Nucleus accumbens (tissue), 56 donors: ENCODE measurements at regions not wholly inside any gene's neighbourhood (a gene's known extent, or its start where the extent isn't known, plus 50 kb on each side); places are given as distances from the start of the nearest gene placed in this dataset.
A peak's percentile ranks its signal among the peaks of the same experiment; 100 is the strongest.

Source experiments
- DNase-seq, 56 donors: peaks; one replicate each; lab custom pipeline; 2025; lab: John Stamatoyannopoulos, UW

- DNase-seq: no peak
These were observed 80.0 kb upstream of the FRMD1 start for GRCh38 chr6:168158980-168159349.

DNA sequence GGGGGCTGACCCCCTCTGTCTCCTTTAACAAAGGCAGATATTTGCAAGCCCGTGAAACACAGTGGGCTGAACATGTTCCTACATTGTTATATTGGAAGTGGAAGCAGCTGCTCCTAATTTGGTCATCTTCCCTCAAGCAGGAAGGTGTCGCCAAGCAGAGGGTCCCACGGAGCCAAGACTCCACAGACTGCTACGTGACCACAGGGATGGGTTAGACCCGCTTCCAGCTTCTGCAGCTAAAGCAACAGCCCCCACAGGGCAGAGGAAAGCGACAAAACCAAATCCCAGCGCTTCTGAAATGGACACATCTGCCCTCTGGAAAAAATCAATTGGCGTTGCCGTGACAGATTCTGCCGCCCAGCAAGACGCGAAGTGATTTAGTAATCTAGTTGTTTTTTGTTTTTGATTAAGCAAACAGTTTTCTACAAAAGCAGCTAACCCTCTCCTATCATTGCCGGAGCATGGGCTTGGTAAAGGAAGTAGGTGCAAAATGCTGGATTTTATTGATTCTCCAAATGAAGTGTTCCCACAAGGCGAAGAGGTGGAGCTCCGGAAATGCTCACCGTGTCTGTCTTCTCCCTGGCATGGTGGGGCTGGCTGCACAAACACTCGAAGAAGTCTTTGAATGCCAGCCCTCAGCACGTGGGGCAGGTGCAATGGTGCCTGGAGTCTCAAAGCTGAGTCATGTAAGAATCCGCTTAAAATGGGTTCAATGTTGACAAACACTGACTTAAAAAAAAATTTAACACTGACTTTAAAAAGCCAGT, 79.4 kb upstream of the FRMD1 start:
- DNase-seq: no peak

- DNase-seq: no peak
These were observed 78.5 kb upstream of the FRMD1 start for GRCh38 chr6:168157272-168158212.

DNA sequence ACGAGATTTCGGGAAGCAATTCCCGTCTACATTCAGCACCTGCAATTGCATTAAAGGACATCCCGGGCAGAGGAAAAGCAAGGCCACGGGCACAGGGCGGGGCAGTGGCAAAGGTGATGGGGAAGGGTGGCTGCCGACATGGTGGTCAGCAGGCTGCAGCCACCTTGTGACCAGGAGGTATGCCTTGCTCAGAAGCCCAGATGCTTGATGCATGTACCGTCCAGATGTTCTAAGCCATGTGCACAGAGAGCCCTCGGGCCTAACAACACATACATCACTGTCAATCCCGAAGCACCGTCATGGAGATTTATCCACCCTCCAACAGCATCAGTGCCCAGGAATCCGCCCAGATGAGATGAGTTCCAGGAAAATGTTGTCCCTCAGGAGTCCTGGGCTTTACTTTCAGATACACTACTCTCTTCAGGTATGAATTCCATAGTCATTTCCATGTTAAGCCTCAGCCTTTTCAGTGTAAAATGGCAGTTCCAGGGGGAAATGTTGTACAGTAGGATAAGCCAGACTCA, 77.8 kb upstream of the FRMD1 start:
- no peak for DNase-seq

GRCh38 chr6:168155821-168156741, 77.1 kb upstream of the FRMD1 start:
- no peak for DNase-seq

DNA sequence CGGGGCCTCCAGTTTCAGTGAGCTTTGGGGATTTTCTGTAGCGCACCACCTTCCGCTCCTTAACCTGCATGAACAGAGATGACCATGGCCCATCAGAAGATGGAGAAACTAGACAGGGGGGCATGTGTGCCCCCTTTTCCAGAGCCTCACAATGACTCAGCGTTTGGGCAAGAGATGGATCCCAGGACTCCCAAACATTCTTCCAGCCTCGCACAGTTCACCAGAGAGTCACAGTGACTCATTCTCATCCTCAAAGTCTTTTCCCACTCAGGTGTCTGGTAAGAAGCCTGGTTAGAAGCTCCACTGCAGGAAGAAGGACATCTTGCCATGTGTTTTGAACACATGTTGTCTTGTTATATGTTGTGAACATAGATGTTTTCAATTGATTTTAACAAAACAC, 76.2 kb upstream of the FRMD1 start:
- DNase-seq: no peak

DNA sequence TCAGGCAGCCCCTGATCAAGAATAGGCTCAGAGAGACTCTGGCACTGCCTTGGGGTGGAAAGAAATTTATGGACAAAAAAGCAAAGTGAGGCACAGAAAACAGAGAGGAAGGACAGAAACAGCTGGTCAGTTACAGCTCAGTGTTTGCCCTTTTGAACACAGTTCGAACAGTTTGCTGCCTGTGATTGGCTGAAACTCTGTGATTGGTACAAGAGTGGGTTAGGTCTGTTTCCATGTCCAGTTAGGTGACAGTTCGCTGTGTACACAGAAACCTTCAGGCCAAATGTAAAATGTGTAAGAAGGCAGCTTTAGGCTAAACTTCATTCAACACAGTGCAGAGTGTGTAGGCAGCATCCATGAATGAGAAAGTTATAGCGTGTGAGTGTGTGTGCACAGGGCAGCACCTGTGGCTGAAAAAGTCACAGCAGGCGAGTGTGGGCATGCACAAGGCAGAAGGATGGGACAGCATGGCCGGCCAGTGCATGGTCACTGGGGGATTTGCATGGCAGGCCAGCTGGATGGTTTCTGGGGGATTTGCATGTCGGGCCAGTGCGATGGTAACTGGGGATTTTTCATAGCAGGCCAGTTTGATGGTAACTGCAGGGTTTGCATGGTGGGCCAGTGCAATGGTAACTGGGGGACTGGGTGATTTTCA, 75.4 kb upstream of the FRMD1 start:
- DNase-seq: no peak

- DNase-seq: no peak
These were observed 74.5 kb upstream of the FRMD1 start for GRCh38 chr6:168153553-168153952.

- DNase-seq: no peak
These were observed 74.0 kb upstream of the FRMD1 start for GRCh38 chr6:168152980-168153379.

DNA sequence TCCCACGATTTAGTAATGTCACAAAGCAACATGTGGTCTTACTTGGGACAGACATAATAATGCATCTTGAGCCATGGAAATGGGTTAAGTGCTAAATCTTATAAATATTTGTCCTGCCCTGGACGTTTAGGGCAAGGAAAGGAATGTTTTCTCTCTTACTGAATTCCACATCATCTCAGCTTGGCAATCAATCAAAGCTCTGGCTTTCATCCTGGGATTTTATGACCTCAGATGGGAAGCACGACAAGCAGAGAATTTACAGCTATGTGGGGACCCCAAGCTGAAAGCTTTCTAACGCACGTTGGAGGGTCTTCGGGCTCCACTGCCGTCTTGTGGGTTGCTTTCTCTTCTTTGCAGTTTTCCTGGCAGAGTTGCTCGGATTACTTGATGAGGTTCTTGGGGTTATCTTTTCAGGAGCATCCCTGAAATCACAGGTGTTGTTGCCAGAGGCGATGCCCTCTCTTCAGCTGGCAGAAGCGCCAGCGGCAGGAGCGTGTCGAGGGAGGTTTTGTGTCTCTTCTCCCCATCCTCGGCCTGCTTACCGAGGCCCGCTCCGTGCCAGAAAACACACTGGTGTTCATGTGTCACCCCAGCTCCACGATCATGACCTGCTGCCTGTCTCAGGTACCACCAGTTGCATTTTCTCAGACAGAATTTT, 73.4 kb upstream of the FRMD1 start:
- DNase-seq: no peak

DNA sequence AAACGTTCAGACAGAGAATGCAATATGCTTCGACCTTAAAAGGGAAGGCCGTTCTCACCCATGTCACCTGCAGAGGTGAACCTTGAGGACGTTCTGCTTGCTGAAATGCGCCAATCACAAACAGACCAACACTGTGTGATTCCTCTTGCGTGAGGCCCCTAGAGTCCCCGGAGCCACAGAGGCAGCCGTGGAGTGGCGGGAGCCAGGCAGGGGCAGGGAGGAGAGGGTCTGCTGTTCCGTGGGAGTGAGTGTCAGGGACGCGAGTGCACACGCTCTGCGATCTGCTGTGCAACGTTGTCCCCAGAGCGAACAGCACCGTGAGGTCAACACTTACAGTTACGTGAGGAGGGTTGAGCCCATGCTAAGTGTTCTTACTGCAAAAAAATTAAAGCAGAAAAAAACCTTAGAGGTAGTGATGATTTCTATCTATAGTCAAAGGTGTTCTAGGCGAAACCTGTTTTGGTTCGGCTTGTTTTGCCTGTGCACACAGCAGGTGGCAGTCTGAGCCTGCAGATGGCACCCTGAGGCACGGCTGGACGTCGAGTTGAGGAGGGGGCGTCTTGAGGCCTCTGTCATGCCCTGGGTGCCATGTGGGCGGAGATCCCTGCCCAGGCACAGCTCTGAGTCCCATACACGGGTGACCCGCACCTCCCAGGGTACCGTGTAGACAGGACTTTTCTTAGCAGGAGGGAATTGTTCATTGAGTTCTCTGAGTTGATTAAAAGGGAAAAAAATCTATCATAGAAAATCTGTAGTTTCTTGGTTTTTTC, 71.7 kb upstream of the FRMD1 start:
- DNase-seq: peak in 13 of 56 donors; percentile 10 to 59 (median 26)

- no peak for DNase-seq
These were observed 70.0 kb upstream of the FRMD1 start for GRCh38 chr6:168149015-168149414.

GRCh38 chr6:168148231-168148849, 69.3 kb upstream of the FRMD1 start:
- no peak for DNase-seq

DNA sequence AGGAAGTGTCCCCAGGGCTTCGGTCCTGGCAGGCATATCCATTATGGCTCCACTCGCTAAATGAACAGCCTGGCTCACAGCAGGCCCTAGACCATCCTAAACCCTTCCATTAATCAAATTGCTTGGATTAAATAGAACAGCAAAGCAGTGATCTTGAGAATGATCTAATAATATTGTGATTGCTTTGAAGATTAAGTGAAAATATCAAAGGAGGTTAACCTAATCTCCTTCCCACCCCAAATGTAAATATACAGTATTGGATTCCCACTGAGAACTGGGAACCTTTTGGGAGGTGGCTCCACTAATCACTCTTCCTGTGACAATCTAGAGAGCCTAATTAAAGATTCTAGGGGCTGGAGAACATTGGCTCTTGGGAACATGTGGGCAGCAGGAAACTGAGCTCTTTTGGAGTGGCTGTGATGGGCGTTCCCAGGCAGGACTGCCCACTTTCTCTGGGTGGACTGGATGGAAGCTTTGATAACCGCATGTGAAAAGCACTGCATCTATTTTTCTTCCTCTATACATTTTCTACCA, 68.3 kb upstream of the FRMD1 start:
- no peak for DNase-seq

GRCh38 chr6:168145747-168146596, 67.0 kb upstream of the FRMD1 start:
- no peak for DNase-seq

DNA sequence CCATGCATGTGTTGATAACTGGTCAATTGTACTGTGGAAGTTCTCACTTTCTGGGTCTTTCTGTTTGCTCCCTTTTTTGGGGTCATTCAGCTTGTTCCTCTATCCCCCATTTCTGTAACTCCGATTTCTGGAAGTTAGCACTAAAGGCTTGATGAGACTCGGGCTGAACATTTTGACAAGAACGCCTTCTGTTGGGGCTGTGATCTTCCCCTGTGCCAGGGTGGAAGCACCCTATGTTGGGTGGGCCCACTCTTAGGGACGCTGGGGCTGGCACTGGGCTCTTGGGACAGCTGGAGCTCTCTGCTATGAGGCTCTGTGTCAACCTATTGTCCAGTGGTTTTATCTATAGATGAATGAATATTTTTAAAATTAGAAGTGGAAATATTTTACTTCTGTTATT, 60.1 kb upstream of the FRMD1 start:
- no peak for DNase-seq

- DNase-seq: no peak
These were observed 59.4 kb upstream of the FRMD1 start for GRCh38 chr6:168138436-168138835.
